OCI-LY7 (cell line): ENCODE measurements at regions not wholly inside any gene's neighbourhood (a gene's known extent, or its start where the extent isn't known, plus 50 kb on each side); places are given as distances from the start of the nearest gene placed in this dataset.

ENCODE experiments used
- BruUV-seq: library from RNA; stranded (reverse); fragments of 400-500 nt; replicated peaks from 2 replicates; lab custom pipeline; 2021; lab: Mats Ljungman, UMichigan
- CTCF ChIA-PET: fragments of 300-600 bp; sonication (Branson Sonifier 250); formaldehyde crosslinking; loops from one replicate; lab custom pipeline; 2022; ENCODE audit warnings: antibody characterized with exemption; ENCODE audit not compliant: unreplicated experiment; lab: Charles Lee
- POLR2A ChIA-PET: fragments of 300-600 bp; sonication (Branson Sonifier 250); formaldehyde crosslinking; loops from one replicate; lab custom pipeline; 2022; ENCODE audit warnings: antibody characterized with exemption; lab: Charles Lee
- DNase-seq: peaks from one replicate; pipeline ENCODE4 v3.0.0-alpha.2; 2015; ENCODE audit warnings: low spot score
- H2AFZ ChIP-seq: fragments of 200-600 bp; sonication (generic), shearing (Covaris generic); 2 replicates; pipeline ENCODE4 v1.6.1; 2014; ENCODE audit warnings: mild to moderate bottlenecking, antibody characterized with exemption, low read length, moderate library complexity
- H3K27ac ChIP-seq: fragments of 200-600 bp; sonication (generic); 2 replicates; pipeline ENCODE4 v1.5.1; 2014; ENCODE audit warnings: mixed run types, low read depth, mild to moderate bottlenecking, moderate library complexity, low read length, inconsistent platforms; ENCODE audit not compliant: poor library complexity, severe bottlenecking
- H3K36me3 ChIP-seq: fragments of 200-600 bp; sonication (generic); 2 replicates; pipeline ENCODE4 v1.6.1; 2014; ENCODE audit warnings: mild to moderate bottlenecking, antibody characterized with exemption, low read length, moderate library complexity, mixed read lengths; ENCODE audit not compliant: insufficient read depth
- H3K4me1 ChIP-seq: fragments of 200-600 bp; sonication (generic); 2 replicates; pipeline ENCODE4 v1.5.1; 2014; ENCODE audit warnings: mild to moderate bottlenecking, low read length; ENCODE audit not compliant: insufficient read depth, poor library complexity, severe bottlenecking
- H3K4me2 ChIP-seq: fragments of 200-600 bp; sonication (generic); 2 replicates; pipeline ENCODE4 v1.6.1; 2014; ENCODE audit warnings: mild to moderate bottlenecking, low read length
- H3K4me3 ChIP-seq: fragments of 200-600 bp; sonication (generic); 2 replicates; pipeline ENCODE4 v1.5.1; 2014; ENCODE audit warnings: mild to moderate bottlenecking, low read depth, low read length; ENCODE audit not compliant: poor library complexity, severe bottlenecking
- H3K79me2 ChIP-seq: fragments of 200-600 bp; sonication (generic); 2 replicates; pipeline ENCODE4 v1.6.1; 2016; ENCODE audit warnings: low read depth, mild to moderate bottlenecking, low read length, moderate library complexity, mixed read lengths; ENCODE audit not compliant: insufficient read depth
- H3K9me2 ChIP-seq: fragments of 200-600 bp; sonication (generic); 2 replicates; pipeline ENCODE4 v1.6.1; 2016; ENCODE audit warnings: mild to moderate bottlenecking, low read length, mixed read lengths; ENCODE audit not compliant: insufficient read depth
- H3K9me3 ChIP-seq: fragments of 200-600 bp; sonication (generic); 2 replicates; pipeline ENCODE4 v1.6.1; 2014; ENCODE audit warnings: mild to moderate bottlenecking, mixed run types, low read length, mixed read lengths
- H4K20me1 ChIP-seq: fragments of 200-600 bp; sonication (generic); 2 replicates; pipeline ENCODE4 v1.6.1; 2014; ENCODE audit warnings: mild to moderate bottlenecking, antibody characterized with exemption, low read length, moderate library complexity, mixed read lengths; ENCODE audit not compliant: insufficient read depth
- EZH2phosphoT487 ChIP-seq: fragments of 200-600 bp; sonication (generic); IDR thresholded peaks from 2 replicates; pipeline ENCODE4 v1.6.1; 2018; ENCODE audit warnings: low read depth, borderline replicate concordance, mild to moderate bottlenecking, mixed run types, antibody characterized with exemption, low read length, moderate library complexity, mixed read lengths
- intact Hi-C: fragments of 100-400 bp; cut with micrococcal nuclease; formaldehyde crosslinking; loops from one replicate; pipeline ENCODE4 v1.10.0; 2022; ENCODE audit not compliant: unreplicated experiment
- TF ChIP-seq, protein P1 (sequence below): fragments of 200-600 bp; sonication (generic); conservative IDR thresholded peaks from 2 replicates; pipeline ENCODE4 v1.5.1; 2014; ENCODE audit warnings: mild to moderate bottlenecking, antibody characterized with exemption, low read length, moderate library complexity, mixed read lengths

DNA sequence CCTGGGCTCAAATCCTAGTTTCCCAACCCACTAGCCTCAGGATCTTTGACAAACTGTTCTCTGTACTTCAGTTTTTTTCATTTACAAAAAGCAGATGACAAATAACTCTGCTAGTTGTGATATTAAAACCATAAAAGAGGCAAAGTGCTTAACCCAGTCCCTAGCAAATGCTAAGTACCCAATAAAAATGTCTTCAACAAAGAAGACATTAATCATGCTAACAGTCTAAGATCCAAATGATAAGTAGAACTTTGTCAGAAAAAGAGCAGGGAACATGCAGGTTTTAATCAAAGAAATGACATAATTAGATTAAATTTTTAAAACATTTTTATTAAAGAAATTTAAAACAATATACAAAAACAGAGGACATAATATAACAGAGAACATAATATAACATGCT, 203.0 kb upstream of the ADRA1B start:
- Histone ChIP-seq H3K79me2 (no peaks in the 10 kb centered on the region), H3K4me1 (no peaks in the 10 kb centered on the region), H3K9me2 (no peaks in the 10 kb centered on the region), H3K36me3 (no peaks in the 10 kb centered on the region), H4K20me1 (no peaks in the 10 kb centered on the region), H3K4me2 (no peak overlapping the region), H3K9me3 (no peaks in the 10 kb centered on the region), H3K4me3 (no peak overlapping the region), H2AFZ (no peak overlapping the region), H3K27ac (no peak overlapping the region)
- TF ChIP-seq, protein P1, sequence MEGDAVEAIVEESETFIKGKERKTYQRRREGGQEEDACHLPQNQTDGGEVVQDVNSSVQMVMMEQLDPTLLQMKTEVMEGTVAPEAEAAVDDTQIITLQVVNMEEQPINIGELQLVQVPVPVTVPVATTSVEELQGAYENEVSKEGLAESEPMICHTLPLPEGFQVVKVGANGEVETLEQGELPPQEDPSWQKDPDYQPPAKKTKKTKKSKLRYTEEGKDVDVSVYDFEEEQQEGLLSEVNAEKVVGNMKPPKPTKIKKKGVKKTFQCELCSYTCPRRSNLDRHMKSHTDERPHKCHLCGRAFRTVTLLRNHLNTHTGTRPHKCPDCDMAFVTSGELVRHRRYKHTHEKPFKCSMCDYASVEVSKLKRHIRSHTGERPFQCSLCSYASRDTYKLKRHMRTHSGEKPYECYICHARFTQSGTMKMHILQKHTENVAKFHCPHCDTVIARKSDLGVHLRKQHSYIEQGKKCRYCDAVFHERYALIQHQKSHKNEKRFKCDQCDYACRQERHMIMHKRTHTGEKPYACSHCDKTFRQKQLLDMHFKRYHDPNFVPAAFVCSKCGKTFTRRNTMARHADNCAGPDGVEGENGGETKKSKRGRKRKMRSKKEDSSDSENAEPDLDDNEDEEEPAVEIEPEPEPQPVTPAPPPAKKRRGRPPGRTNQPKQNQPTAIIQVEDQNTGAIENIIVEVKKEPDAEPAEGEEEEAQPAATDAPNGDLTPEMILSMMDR: no peak
- no peak for TF ChIP-seq EZH2phosphoT487
- ChIA-PET CTCF (no interaction called here), POLR2A (no interaction called here)
- no TSS peak for BruUV-seq
- DNase-seq: no peak
- intact Hi-C loops: no loop called here

DNA sequence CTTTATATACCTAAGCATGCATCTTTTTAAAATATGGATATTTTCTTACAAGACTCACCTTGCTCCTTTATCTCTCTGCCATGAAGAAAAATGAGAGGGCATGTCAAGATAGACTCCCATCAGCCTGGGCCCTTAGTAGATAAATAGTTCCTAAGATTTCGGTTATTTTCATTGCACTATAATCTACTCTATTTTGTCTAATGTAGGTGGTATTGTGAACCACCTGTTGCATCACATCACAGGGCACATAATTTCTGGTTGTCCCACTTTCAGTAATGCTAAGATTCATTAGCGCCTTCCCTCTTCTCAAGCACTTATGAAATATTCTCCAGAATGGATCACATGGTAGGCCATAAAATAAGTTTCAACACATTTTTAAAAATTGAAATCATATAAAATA, 202.5 kb upstream of the ADRA1B start:
- H3K9me2 ChIP-seq: no peaks in the 10 kb centered on the region
- no peaks in the 10 kb centered on the region for H3K9me3 ChIP-seq
- no peak overlapping the region for H3K4me3 ChIP-seq
- H3K36me3 ChIP-seq: no peaks in the 10 kb centered on the region
- intact Hi-C loops: no loop called here
- ChIA-PET CTCF (no interaction called here), POLR2A (interaction anchor here (0.6 to 0.7 kb wide), 2 partner anchors 8 to 56 kb away, joined by 3 to 4 read pairs; no protein-coding TSS in a partner anchor)
- DNase-seq: no peak
- no peak for TF ChIP-seq EZH2phosphoT487
- TF ChIP-seq, protein P1: no peak
- no TSS peak for BruUV-seq
- no peak overlapping the region for H3K4me2 ChIP-seq
- no peak overlapping the region for H3K27ac ChIP-seq
- H3K79me2 ChIP-seq: no peaks in the 10 kb centered on the region
- no peak overlapping the region for H2AFZ ChIP-seq
- H4K20me1 ChIP-seq: no peaks in the 10 kb centered on the region
- no peaks in the 10 kb centered on the region for H3K4me1 ChIP-seq

DNA sequence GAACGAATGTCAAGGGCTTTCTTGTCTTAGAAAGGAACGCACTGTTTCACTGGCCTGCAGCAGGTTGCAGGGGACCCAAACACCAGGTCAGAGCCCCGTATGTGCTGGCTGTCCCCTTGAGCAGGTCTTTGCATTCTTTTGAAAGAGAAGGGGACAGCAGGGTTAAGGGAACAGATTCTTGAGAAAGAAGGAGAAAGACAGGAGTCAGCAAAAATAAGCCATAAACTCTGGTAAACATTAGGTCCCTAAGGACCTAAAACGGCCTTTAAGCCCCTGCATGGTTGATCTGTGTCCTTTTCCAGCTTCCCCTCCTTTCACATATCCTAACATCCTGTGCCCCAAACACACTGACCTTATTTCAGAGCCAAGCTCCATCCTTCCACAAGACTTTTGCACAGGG, 190.8 kb upstream of the ADRA1B start:
- no peaks in the 10 kb centered on the region for H3K9me3 ChIP-seq
- no peak for DNase-seq
- no peaks in the 10 kb centered on the region for H3K9me2 ChIP-seq
- no peaks in the 10 kb centered on the region for H3K36me3 ChIP-seq
- intact Hi-C loops: no loop called here
- no peaks in the 10 kb centered on the region for H4K20me1 ChIP-seq
- TF ChIP-seq EZH2phosphoT487: no peak
- TF ChIP-seq, protein P1: no peak
- no peaks in the 10 kb centered on the region for H3K79me2 ChIP-seq
- POLR2A ChIA-PET: no interaction called here
- H3K27ac ChIP-seq: no peak overlapping the region
- no peak overlapping the region for H2AFZ ChIP-seq
- H3K4me2 ChIP-seq: no peak overlapping the region
- BruUV-seq: no TSS peak
- CTCF ChIA-PET: no interaction called here
- H3K4me3 ChIP-seq: no peak overlapping the region
- no peaks in the 10 kb centered on the region for H3K4me1 ChIP-seq
